ENCODE measurements at regions not wholly inside any gene's neighbourhood (a gene's known extent, or its start where the extent isn't known, plus 50 kb on each side); places are given as distances from the start of the nearest gene placed in this dataset.

DNA sequence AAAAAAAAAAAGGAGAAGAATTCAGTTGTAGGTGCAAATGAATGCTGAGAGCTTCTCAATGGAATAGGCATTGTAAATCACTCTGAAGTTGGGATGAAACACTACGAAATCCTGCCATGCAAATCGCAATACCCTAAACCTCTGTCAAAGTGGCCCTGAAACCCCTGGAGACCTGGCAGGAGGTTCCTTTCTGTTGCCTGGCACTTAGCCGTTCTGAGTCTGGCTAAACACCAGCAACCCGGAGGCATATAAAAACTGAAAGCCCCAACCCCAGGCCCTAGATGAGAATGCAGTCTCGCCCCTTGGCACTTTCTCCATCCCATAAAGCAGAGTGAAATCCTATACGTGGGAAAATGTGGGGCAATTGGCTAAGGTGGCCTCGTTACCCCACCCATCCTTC lies 151.5 kb upstream of the PARP11 start:
- POLR2A ChIA-PET: interaction anchor here (1.6 kb wide), 1 partner anchor 12 kb away, joined by 5 read pairs; no protein-coding TSS in a partner anchor
- DNase-seq (ENCODE audit: unreplicated experiment): no peak
- intact Hi-C loops (cut with micrococcal nuclease): no loop called here
- TF ChIP-seq, protein P1, sequence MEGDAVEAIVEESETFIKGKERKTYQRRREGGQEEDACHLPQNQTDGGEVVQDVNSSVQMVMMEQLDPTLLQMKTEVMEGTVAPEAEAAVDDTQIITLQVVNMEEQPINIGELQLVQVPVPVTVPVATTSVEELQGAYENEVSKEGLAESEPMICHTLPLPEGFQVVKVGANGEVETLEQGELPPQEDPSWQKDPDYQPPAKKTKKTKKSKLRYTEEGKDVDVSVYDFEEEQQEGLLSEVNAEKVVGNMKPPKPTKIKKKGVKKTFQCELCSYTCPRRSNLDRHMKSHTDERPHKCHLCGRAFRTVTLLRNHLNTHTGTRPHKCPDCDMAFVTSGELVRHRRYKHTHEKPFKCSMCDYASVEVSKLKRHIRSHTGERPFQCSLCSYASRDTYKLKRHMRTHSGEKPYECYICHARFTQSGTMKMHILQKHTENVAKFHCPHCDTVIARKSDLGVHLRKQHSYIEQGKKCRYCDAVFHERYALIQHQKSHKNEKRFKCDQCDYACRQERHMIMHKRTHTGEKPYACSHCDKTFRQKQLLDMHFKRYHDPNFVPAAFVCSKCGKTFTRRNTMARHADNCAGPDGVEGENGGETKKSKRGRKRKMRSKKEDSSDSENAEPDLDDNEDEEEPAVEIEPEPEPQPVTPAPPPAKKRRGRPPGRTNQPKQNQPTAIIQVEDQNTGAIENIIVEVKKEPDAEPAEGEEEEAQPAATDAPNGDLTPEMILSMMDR (IDR thresholded peaks at IDR 0.05; ENCODE audit: unreplicated experiment): no peak
- no peaks in the 10 kb centered on the region for H3K9me3 Mint-ChIP-seq (ENCODE audit: unreplicated experiment)
- no peaks in the 10 kb centered on the region for H3K4me1 Mint-ChIP-seq (ENCODE audit: insufficient read depth, unreplicated experiment)
- no TSS peak for BruUV-seq (replicated peaks)
- H3K27ac Mint-ChIP-seq (ENCODE audit: low read depth, unreplicated experiment): no peak overlapping the region
- no peak overlapping the region for H3K4me3 Mint-ChIP-seq (ENCODE audit: unreplicated experiment)
- H3K36me3 Mint-ChIP-seq (ENCODE audit: insufficient read depth, unreplicated experiment): no peaks in the 10 kb centered on the region
- CTCF ChIA-PET: interaction anchor here (0.5 to 1.3 kb wide), 2 partner anchors 13 to 17 kb away, joined by 3 read pairs; no protein-coding TSS in a partner anchor
- H3K27me3 Mint-ChIP-seq (ENCODE audit: insufficient read depth, unreplicated experiment): no peaks in the 10 kb centered on the region

DNA sequence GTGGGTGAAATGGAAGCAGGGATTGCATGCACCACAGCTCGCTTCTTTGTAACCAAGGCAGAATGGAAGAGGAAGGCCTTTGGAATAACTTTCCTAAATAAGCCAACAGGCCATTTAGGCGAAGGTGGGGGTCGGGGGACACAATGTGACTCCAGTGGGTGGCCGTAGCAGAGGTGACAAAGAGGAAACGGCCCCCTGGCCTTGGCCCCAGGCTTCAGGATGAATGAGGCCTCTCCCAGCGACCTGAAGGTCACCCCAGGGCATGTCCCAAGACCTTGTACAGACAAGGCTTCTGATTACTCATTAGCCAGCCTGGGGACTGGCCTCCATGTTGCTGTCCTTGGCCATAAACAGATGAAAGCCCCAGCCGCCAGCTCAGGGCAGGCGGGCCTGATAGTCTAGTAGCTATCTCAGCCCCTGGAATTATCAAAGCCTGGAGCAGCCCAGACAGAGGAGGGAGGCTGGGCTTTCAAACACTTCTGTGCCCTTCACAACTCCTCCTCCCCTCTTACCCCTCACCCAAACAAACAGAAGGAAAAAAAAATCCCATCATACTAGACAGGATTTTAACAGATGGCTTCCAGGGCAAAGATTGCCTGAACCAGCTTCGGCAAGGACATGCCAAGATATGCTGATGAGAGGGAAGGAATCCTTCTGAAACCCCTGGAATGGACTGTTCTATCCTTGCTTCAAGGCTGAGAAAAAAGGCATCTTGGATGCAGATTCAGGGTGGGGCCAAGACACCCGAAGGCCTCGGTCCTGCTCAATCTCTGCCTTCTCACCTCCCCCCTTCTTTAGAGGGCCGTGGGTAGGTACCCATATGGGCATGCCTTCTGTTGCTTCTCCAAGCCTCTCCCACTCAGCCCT lies 142.3 kb upstream of the PARP11 start:
- intact Hi-C loops (cut with micrococcal nuclease): no loop called here
- no peak for DNase-seq (ENCODE audit: unreplicated experiment)
- H3K36me3 Mint-ChIP-seq (ENCODE audit: insufficient read depth, unreplicated experiment): no peaks in the 10 kb centered on the region
- no peaks in the 10 kb centered on the region for H3K9me3 Mint-ChIP-seq (ENCODE audit: unreplicated experiment)
- ChIA-PET POLR2A (interaction anchor here (1.0 kb wide), 1 partner anchor 13 kb away, joined by 3 read pairs; no protein-coding TSS in a partner anchor), CTCF (interaction anchor here (0.7 kb wide), 1 partner anchor 19 kb away, joined by 4 read pairs; no protein-coding TSS in a partner anchor)
- TF ChIP-seq, protein P1 (IDR thresholded peaks at IDR 0.05; ENCODE audit: unreplicated experiment): no peak
- no peak overlapping the region for H3K4me3 Mint-ChIP-seq (ENCODE audit: unreplicated experiment)
- H3K27ac Mint-ChIP-seq (ENCODE audit: low read depth, unreplicated experiment): no peak overlapping the region
- peaks cover 8% of the 10 kb centered on the region for H3K4me1 Mint-ChIP-seq (ENCODE audit: insufficient read depth, unreplicated experiment)
- BruUV-seq (replicated peaks): no TSS peak
- H3K27me3 Mint-ChIP-seq (ENCODE audit: insufficient read depth, unreplicated experiment): no peaks in the 10 kb centered on the region

DNA sequence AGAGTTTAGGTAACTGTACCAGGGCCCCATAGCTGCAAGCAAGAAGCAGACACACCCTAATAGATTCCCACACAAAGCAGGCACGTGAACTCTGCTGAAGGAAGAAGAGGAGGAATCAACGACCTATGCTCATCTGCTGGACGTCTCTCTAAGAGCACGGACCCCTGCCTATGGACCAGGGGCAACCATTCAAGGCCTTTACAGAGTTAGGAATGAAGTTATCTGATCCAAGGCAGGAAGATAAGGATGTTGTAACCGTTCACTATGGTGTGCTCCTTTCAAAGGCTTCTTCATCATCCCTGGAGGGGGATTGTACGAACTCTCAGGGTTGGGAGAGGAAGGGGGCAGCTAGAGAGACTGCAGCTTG lies 141.6 kb upstream of the PARP11 start:
- peaks cover 8% of the 10 kb centered on the region for H3K4me1 Mint-ChIP-seq (ENCODE audit: insufficient read depth, unreplicated experiment)
- TF ChIP-seq, protein P1 (IDR thresholded peaks at IDR 0.05; ENCODE audit: unreplicated experiment): no peak
- BruUV-seq (replicated peaks): no TSS peak
- no peak overlapping the region for H3K4me3 Mint-ChIP-seq (ENCODE audit: unreplicated experiment)
- H3K36me3 Mint-ChIP-seq (ENCODE audit: insufficient read depth, unreplicated experiment): no peaks in the 10 kb centered on the region
- H3K27me3 Mint-ChIP-seq (ENCODE audit: insufficient read depth, unreplicated experiment): no peaks in the 10 kb centered on the region
- no peak overlapping the region for H3K27ac Mint-ChIP-seq (ENCODE audit: low read depth, unreplicated experiment)
- H3K9me3 Mint-ChIP-seq (ENCODE audit: unreplicated experiment): no peaks in the 10 kb centered on the region
- ChIA-PET CTCF (interaction anchor here (0.7 to 1.0 kb wide), 2 partner anchors 11 to 19 kb away, joined by 3 to 4 read pairs; no protein-coding TSS in a partner anchor), POLR2A (interaction anchor here (1.0 kb wide), 1 partner anchor 13 kb away, joined by 3 read pairs; no protein-coding TSS in a partner anchor)
- no peak for DNase-seq (ENCODE audit: unreplicated experiment)
- intact Hi-C loops (cut with micrococcal nuclease): no loop called here

DNA sequence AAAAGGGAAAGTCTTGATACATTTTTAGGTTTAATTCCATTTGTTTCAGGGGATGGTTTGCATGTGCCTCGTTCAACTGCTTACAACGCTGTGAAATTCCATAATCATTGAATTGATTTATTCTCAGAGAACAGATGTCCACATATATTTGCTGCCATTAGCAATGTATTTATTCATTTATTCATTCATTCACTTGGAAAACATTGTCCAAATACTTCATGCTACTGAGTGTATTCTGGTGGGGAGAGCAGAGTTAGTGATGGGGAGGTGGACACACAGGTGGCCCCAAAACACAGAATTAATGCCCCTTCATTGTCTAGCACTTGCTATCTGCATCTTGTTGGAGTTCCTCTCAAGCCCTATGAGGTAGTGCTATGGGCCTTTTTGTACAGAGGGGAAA lies 141.2 kb upstream of the PARP11 start:
- Mint-ChIP-seq H3K36me3 (ENCODE audit: insufficient read depth, unreplicated experiment) (no peaks in the 10 kb centered on the region), H3K4me3 (ENCODE audit: unreplicated experiment) (no peak overlapping the region), H3K27ac (ENCODE audit: low read depth, unreplicated experiment) (no peak overlapping the region), H3K27me3 (ENCODE audit: insufficient read depth, unreplicated experiment) (no peaks in the 10 kb centered on the region), H3K4me1 (ENCODE audit: insufficient read depth, unreplicated experiment) (peaks cover 8% of the 10 kb centered on the region), H3K9me3 (ENCODE audit: unreplicated experiment) (no peaks in the 10 kb centered on the region)
- intact Hi-C loops (cut with micrococcal nuclease): no loop called here
- ChIA-PET POLR2A (interaction anchor here (1.0 kb wide), 1 partner anchor 14 kb away, joined by 3 read pairs; no protein-coding TSS in a partner anchor), CTCF (interaction anchor here (0.7 to 1.0 kb wide), 4 partner anchors 12 to 24 kb away, joined by 3 to 5 read pairs (median 4); no protein-coding TSS in a partner anchor)
- BruUV-seq (replicated peaks): no TSS peak
- no peak for DNase-seq (ENCODE audit: unreplicated experiment)
- TF ChIP-seq, protein P1 (IDR thresholded peaks at IDR 0.05; ENCODE audit: unreplicated experiment): no peak

Measured in MCF 10A (cell line).